DOHH2 (cell line): ENCODE measurements at regions not wholly inside any gene's neighbourhood (a gene's known extent, or its start where the extent isn't known, plus 50 kb on each side); places are given as distances from the start of the nearest gene placed in this dataset.
A peak's percentile ranks its signal among the peaks of the same experiment; 100 is the strongest.

Experiments
- H3F3A ChIP-seq: fragments of 200-600 bp; sonication (generic), shearing (Covaris generic); 2 replicates; pipeline ENCODE4 v1.6.0; 2016; ENCODE audit warnings: antibody characterized with exemption, mild to moderate bottlenecking; ENCODE audit not compliant: control insufficient read depth, insufficient read depth
- H3K27ac ChIP-seq: fragments of 200-600 bp; sonication (generic); 2 replicates; pipeline ENCODE4 v1.5.1; 2014; ENCODE audit warnings: low read depth, mild to moderate bottlenecking, low read length, moderate library complexity
- H3K27me3 ChIP-seq: fragments of 200-600 bp; sonication (generic); 2 replicates; pipeline ENCODE4 v1.6.1; 2014; ENCODE audit warnings: mild to moderate bottlenecking, low read length, mixed read lengths; ENCODE audit not compliant: control insufficient read depth
- H3K36me3 ChIP-seq: fragments of 200-600 bp; sonication (generic); 2 replicates; pipeline ENCODE4 v1.6.1; 2014; ENCODE audit warnings: mild to moderate bottlenecking, low read length, moderate library complexity, mixed read lengths; ENCODE audit not compliant: control insufficient read depth
- H3K4me1 ChIP-seq: fragments of 200-600 bp; sonication (generic); 2 replicates; pipeline ENCODE4 v1.6.1; 2014; ENCODE audit warnings: mild to moderate bottlenecking, low read length, mixed read lengths; ENCODE audit not compliant: control insufficient read depth
- H3K4me2 ChIP-seq: fragments of 200-600 bp; sonication (generic); 2 replicates; pipeline ENCODE4 v1.6.0; 2014; ENCODE audit warnings: mild to moderate bottlenecking, low read length, moderate library complexity
- H3K4me3 ChIP-seq: fragments of 200-600 bp; sonication (generic); 2 replicates; pipeline ENCODE4 v1.5.1; 2014; ENCODE audit warnings: mild to moderate bottlenecking, low read length, mixed read lengths
- H3K79me2 ChIP-seq: fragments of 200-600 bp; sonication (generic); 2 replicates; pipeline ENCODE4 v1.6.1; 2014; ENCODE audit warnings: mild to moderate bottlenecking, low read length, mixed read lengths; ENCODE audit not compliant: control insufficient read depth
- H3K9me2 ChIP-seq: fragments of 200-600 bp; sonication (generic); replicated peaks from 2 replicates; pipeline ENCODE4 v1.6.1; 2014; ENCODE audit warnings: mild to moderate bottlenecking, low read length, mixed read lengths; ENCODE audit not compliant: control insufficient read depth
- H3K9me3 ChIP-seq: fragments of 200-600 bp; sonication (generic); 2 replicates; pipeline ENCODE4 v1.6.1; 2014; ENCODE audit warnings: antibody characterized with exemption, low read length, mixed read lengths; ENCODE audit not compliant: control insufficient read depth, insufficient read depth
- H4K20me1 ChIP-seq: fragments of 200-600 bp; sonication (generic); 2 replicates; pipeline ENCODE4 v1.6.0; 2014; ENCODE audit warnings: low read depth, mild to moderate bottlenecking, antibody characterized with exemption, low read length, moderate library complexity; ENCODE audit not compliant: control insufficient read depth, insufficient read depth
- CTCF ChIP-seq: fragments of 200-600 bp; sonication (generic); IDR thresholded peaks from one replicate; pipeline ENCODE4 v1.5.1; 2014; ENCODE audit warnings: antibody characterized with exemption, mild to moderate bottlenecking, low read depth, low read length; ENCODE audit not compliant: poor library complexity, severe bottlenecking
- EZH2phosphoT487 ChIP-seq: fragments of 200-600 bp; sonication (generic); IDR thresholded peaks from 2 replicates; pipeline ENCODE4 v1.6.1; 2017; ENCODE audit warnings: borderline replicate concordance, mild to moderate bottlenecking, antibody characterized with exemption, low read length, moderate library complexity, mixed read lengths

- Histone ChIP-seq H3K27ac (no peak overlapping the region), H3K4me1 (no peaks in the 10 kb centered on the region), H3K4me2 (no peak overlapping the region), H3K9me3 (no peaks in the 10 kb centered on the region), H3K79me2 (no peaks in the 10 kb centered on the region), H3K27me3 (peaks cover 70% of the 10 kb centered on the region), H3F3A (no peaks in the 10 kb centered on the region), H3K36me3 (no peaks in the 10 kb centered on the region), H3K9me2 (no peaks in the 10 kb centered on the region), H3K4me3 (no peak overlapping the region), H4K20me1 (no peaks in the 10 kb centered on the region)
- TF ChIP-seq EZH2phosphoT487 (no peak), CTCF (peak; percentile 64)
Measured at GRCh38 chr2:203814661-203815540, 52.7 kb upstream of the CTLA4 start.

- H3K27ac ChIP-seq = no peak overlapping the region
- no peak overlapping the region for H3K4me3 ChIP-seq
- peaks cover 71% of the 10 kb centered on the region for H3K27me3 ChIP-seq
- H3F3A ChIP-seq = no peaks in the 10 kb centered on the region
- no peaks in the 10 kb centered on the region for H3K79me2 ChIP-seq
- peaks cover 2% of the 10 kb centered on the region; the same call in 1 of the 2 replicates for H3K4me1 ChIP-seq
- no peak overlapping the region for H3K4me2 ChIP-seq
- no peaks in the 10 kb centered on the region for H3K9me2 ChIP-seq
- H3K9me3 ChIP-seq = no peaks in the 10 kb centered on the region
- TF ChIP-seq EZH2phosphoT487 (no peak), CTCF (no peak)
- no peaks in the 10 kb centered on the region for H3K36me3 ChIP-seq
- no peaks in the 10 kb centered on the region for H4K20me1 ChIP-seq
Measured at GRCh38 chr2:203815541-203815898, 52.1 kb upstream of the CTLA4 start.

- no peak for TF ChIP-seq EZH2phosphoT487
- no peak for TF ChIP-seq CTCF
- peaks cover 75% of the 10 kb centered on the region for H3K27me3 ChIP-seq
Measured at GRCh38 chr2:203817147-203817546, 50.4 kb upstream of the CTLA4 start.

More at GRCh38 chr2:203817147-203817546, 50.4 kb upstream of the CTLA4 start:
- no peak overlapping the region for H3K4me3 ChIP-seq
- H3K36me3 ChIP-seq = no peaks in the 10 kb centered on the region
- H3K9me2 ChIP-seq = no peaks in the 10 kb centered on the region
- no peaks in the 10 kb centered on the region for H3F3A ChIP-seq
- no peak overlapping the region for H3K4me2 ChIP-seq
- H3K27ac ChIP-seq = no peak overlapping the region
- peaks cover 14% of the 10 kb centered on the region for H3K4me1 ChIP-seq
- H3K79me2 ChIP-seq = no peaks in the 10 kb centered on the region
- H4K20me1 ChIP-seq = no peaks in the 10 kb centered on the region
- no peaks in the 10 kb centered on the region for H3K9me3 ChIP-seq
